SU-DHL-6 (cell line): ENCODE measurements at regions not wholly inside any gene's neighbourhood (a gene's known extent, or its start where the extent isn't known, plus 50 kb on each side); places are given as distances from the start of the nearest gene placed in this dataset.

Experiments
- EZH2phosphoT487 ChIP-seq: fragments of 200-600 bp; sonication (generic), shearing (Covaris generic); conservative IDR thresholded peaks from 2 replicates; pipeline ENCODE4 v1.6.1; 2018; ENCODE audit warnings: mild to moderate bottlenecking, antibody characterized with exemption, low read length, moderate library complexity, mixed read lengths
- TF ChIP-seq, protein P1 (sequence below): fragments of 200-600 bp; sonication (generic); IDR thresholded peaks from one replicate; pipeline ENCODE4 v1.5.1; 2017; ENCODE audit warnings: antibody characterized with exemption, mild to moderate bottlenecking, low read length, moderate library complexity; ENCODE audit not compliant: insufficient read depth, poor library complexity, severe bottlenecking

DNA sequence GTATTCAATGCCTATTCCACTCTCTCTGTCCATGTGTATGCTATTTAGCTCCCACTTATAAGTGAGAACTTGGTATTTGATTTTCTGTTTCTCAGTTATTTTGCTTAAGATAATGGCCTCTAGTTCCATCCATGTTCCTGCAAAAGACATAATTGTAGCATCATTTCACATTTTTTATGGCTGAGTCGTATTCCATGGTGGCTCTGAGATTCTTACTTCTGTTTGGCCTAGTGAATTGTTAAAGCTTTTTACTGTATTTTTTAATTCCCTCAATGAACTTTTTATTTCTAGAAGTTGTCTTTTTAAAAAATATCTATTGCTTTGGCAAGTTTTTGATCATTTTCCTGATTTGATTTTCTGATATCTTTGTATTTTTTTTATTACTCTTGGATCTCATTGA lies 635.6 kb downstream of the PLA2G4A start:
- TF ChIP-seq, protein P1, sequence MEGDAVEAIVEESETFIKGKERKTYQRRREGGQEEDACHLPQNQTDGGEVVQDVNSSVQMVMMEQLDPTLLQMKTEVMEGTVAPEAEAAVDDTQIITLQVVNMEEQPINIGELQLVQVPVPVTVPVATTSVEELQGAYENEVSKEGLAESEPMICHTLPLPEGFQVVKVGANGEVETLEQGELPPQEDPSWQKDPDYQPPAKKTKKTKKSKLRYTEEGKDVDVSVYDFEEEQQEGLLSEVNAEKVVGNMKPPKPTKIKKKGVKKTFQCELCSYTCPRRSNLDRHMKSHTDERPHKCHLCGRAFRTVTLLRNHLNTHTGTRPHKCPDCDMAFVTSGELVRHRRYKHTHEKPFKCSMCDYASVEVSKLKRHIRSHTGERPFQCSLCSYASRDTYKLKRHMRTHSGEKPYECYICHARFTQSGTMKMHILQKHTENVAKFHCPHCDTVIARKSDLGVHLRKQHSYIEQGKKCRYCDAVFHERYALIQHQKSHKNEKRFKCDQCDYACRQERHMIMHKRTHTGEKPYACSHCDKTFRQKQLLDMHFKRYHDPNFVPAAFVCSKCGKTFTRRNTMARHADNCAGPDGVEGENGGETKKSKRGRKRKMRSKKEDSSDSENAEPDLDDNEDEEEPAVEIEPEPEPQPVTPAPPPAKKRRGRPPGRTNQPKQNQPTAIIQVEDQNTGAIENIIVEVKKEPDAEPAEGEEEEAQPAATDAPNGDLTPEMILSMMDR, result no peak
- TF ChIP-seq EZH2phosphoT487, result no peak
